DND-41 (cell line): ENCODE measurements at regions not wholly inside any gene's neighbourhood (a gene's known extent, or its start where the extent isn't known, plus 50 kb on each side); places are given as distances from the start of the nearest gene placed in this dataset.

Experiments used
- EZH2 ChIP-seq: IDR thresholded peaks from 3 replicates; pipeline ENCODE4 v1.6.1; 2012; ENCODE audit warnings: borderline replicate concordance, low read depth, mild to moderate bottlenecking, moderate library complexity, low read length, inconsistent platforms; ENCODE audit not compliant: severe bottlenecking
- TF ChIP-seq, protein P1 (sequence below): IDR thresholded peaks from 2 replicates; pipeline ENCODE4 v1.5.1; 2012; ENCODE audit warnings: borderline replicate concordance, low read length, moderate library complexity, mild to moderate bottlenecking; ENCODE audit not compliant: poor library complexity, severe bottlenecking; ENCODE audit errors: extremely low read depth

DNA sequence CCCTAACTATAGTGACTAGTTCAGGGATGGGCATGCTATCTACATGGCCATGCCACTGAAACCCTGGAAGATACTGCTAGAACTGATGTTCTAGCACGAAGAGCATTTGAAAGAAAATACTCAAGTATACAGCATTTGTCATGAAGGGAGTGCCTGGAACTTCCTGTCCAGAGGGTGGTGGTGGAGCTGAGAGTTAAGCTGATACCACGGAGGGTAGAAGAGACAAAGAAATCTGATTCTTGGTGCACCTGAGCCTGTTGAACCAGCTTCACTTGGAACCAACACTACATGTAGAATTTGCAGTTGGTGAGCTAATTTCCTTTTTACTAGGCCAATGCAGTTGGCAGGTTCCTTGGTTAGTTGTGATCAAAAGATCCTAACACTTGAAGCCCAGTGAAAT is 116.4 kb downstream of the CCNG2 start:
- TF ChIP-seq, protein P1, sequence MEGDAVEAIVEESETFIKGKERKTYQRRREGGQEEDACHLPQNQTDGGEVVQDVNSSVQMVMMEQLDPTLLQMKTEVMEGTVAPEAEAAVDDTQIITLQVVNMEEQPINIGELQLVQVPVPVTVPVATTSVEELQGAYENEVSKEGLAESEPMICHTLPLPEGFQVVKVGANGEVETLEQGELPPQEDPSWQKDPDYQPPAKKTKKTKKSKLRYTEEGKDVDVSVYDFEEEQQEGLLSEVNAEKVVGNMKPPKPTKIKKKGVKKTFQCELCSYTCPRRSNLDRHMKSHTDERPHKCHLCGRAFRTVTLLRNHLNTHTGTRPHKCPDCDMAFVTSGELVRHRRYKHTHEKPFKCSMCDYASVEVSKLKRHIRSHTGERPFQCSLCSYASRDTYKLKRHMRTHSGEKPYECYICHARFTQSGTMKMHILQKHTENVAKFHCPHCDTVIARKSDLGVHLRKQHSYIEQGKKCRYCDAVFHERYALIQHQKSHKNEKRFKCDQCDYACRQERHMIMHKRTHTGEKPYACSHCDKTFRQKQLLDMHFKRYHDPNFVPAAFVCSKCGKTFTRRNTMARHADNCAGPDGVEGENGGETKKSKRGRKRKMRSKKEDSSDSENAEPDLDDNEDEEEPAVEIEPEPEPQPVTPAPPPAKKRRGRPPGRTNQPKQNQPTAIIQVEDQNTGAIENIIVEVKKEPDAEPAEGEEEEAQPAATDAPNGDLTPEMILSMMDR, result no peak
- TF ChIP-seq EZH2, result no peak
